ENCODE measurements at regions not wholly inside any gene's neighbourhood (a gene's known extent, or its start where the extent isn't known, plus 50 kb on each side); places are given as distances from the start of the nearest gene placed in this dataset.

- DNase-seq (ENCODE audit: extremely low spot score): no peak
- TF ChIP-seq TARDBP (IDR thresholded peaks at IDR 0.05) (no peak), ZNF384 (IDR thresholded peaks at IDR 0.05) (no peak), CTBP1 (IDR thresholded peaks at IDR 0.05; ENCODE audit: borderline replicate concordance) (no peak), FOXK2 (IDR thresholded peaks at IDR 0.05) (no peak), SUZ12 (IDR thresholded peaks at IDR 0.05) (no peak), L3MBTL2 (conservative IDR thresholded peaks at IDR 0.05) (no peak), FOXA1 (IDR thresholded peaks at IDR 0.05) (no peak), HDGF (IDR thresholded peaks at IDR 0.05; ENCODE audit: borderline replicate concordance) (no peak), ARNT (IDR thresholded peaks at IDR 0.05) (no peak), ELF4 (IDR thresholded peaks at IDR 0.05) (no peak), FOXM1 (IDR thresholded peaks at IDR 0.05; ENCODE audit: borderline replicate concordance) (no peak), LEF1 (IDR thresholded peaks at IDR 0.05; ENCODE audit: borderline replicate concordance) (no peak), BHLHE40 (IDR thresholded peaks at IDR 0.05; ENCODE audit: borderline replicate concordance) (no peak), NFRKB (IDR thresholded peaks at IDR 0.05) (no peak)
- TF ChIP-seq, protein P1, sequence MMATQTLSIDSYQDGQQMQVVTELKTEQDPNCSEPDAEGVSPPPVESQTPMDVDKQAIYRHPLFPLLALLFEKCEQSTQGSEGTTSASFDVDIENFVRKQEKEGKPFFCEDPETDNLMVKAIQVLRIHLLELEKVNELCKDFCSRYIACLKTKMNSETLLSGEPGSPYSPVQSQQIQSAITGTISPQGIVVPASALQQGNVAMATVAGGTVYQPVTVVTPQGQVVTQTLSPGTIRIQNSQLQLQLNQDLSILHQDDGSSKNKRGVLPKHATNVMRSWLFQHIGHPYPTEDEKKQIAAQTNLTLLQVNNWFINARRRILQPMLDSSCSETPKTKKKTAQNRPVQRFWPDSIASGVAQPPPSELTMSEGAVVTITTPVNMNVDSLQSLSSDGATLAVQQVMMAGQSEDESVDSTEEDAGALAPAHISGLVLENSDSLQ (IDR thresholded peaks at IDR 0.05): no peak
- ChIA-PET CTCF (no interaction called here), POLR2A (no interaction called here)
Measured at GRCh38 chr5:13997514-13997913, 53.0 kb upstream of the DNAH5 start.

DNA sequence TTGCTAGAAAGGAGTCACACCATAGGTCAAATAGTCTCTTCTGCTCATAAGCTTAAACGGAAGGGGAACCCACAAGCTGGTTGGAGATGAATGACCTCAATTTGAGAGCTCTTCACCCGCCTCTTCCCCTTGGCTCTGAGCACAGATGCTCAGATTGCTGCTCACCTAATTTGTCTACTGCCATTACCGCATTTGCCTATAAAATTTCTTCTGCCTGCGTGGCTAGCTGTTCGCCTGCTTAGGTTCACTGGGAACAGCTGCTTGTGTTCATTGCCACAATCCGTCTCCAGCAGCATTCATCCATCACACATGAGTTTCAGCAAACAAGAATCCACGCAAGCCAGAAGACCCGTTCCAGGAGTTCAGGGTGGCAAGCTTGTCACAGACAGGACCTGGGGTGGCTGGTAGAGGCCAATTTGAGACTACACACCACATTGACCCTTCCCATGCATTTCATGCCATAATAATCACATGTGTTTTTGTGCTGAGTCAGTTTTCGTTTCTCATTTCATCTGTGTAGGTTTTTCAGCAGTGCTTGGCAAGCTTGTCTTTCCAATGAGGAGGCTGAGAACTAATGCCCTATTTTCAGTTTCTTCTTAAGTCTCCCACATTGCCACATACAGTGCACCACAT, 50.2 kb upstream of the DNAH5 start:
- ChIA-PET POLR2A (interaction anchor here (1.0 kb wide), 1 partner anchor 10 kb away, joined by 3 read pairs; no protein-coding TSS in a partner anchor), CTCF (interaction anchor here (0.6 to 1.3 kb wide), 4 partner anchors 9 to 344 kb away, joined by 3 to 4 read pairs (median 4); no protein-coding TSS in a partner anchor)
- no peak for DNase-seq (ENCODE audit: extremely low spot score)
- no peak for TF ChIP-seq FOXK2 (IDR thresholded peaks at IDR 0.05)
- TF ChIP-seq SP1 (IDR thresholded peaks at IDR 0.05): no peak
- TF ChIP-seq, protein P1 (IDR thresholded peaks at IDR 0.05): no peak
- no peak for TF ChIP-seq L3MBTL2 (conservative IDR thresholded peaks at IDR 0.05)
- no peak for TF ChIP-seq CTBP1 (IDR thresholded peaks at IDR 0.05; ENCODE audit: borderline replicate concordance)
- no peak for TF ChIP-seq ZNF384 (IDR thresholded peaks at IDR 0.05)
- TF ChIP-seq FOXA1 (IDR thresholded peaks at IDR 0.05): no peak
- no peak for TF ChIP-seq FOXM1 (IDR thresholded peaks at IDR 0.05; ENCODE audit: borderline replicate concordance)
- TF ChIP-seq HDGF (IDR thresholded peaks at IDR 0.05; ENCODE audit: borderline replicate concordance): no peak
- no peak for TF ChIP-seq TARDBP (IDR thresholded peaks at IDR 0.05)
- TF ChIP-seq NFRKB (IDR thresholded peaks at IDR 0.05): no peak
- no peak for TF ChIP-seq ARNT (IDR thresholded peaks at IDR 0.05)
- TF ChIP-seq ELF4 (IDR thresholded peaks at IDR 0.05): no peak
- TF ChIP-seq SUZ12 (IDR thresholded peaks at IDR 0.05): no peak
- TF ChIP-seq BHLHE40 (IDR thresholded peaks at IDR 0.05; ENCODE audit: borderline replicate concordance): no peak
- no peak for TF ChIP-seq LEF1 (IDR thresholded peaks at IDR 0.05; ENCODE audit: borderline replicate concordance)

Measured in HEK293T (cell line).